HG02840 (cell line): ENCODE measurements at regions not wholly inside any gene's neighbourhood (a gene's known extent, or its start where the extent isn't known, plus 50 kb on each side); places are given as distances from the start of the nearest gene placed in this dataset.
"Not testable (repeated sequence)": the region's sequence is repeated elsewhere in the genome, so short reads cannot be mapped to it uniquely, and the experiment has no call there.

ENCODE experiments used
- ATAC-seq: cut with Tn5 transposase; IDR thresholded peaks from one replicate; pipeline ENCODE4 v1.9.1; 2021; ENCODE audit warnings: mild to moderate bottlenecking, moderate library complexity, moderate number of reproducible peaks; ENCODE audit not compliant: unreplicated experiment, low FRiP score

DNA sequence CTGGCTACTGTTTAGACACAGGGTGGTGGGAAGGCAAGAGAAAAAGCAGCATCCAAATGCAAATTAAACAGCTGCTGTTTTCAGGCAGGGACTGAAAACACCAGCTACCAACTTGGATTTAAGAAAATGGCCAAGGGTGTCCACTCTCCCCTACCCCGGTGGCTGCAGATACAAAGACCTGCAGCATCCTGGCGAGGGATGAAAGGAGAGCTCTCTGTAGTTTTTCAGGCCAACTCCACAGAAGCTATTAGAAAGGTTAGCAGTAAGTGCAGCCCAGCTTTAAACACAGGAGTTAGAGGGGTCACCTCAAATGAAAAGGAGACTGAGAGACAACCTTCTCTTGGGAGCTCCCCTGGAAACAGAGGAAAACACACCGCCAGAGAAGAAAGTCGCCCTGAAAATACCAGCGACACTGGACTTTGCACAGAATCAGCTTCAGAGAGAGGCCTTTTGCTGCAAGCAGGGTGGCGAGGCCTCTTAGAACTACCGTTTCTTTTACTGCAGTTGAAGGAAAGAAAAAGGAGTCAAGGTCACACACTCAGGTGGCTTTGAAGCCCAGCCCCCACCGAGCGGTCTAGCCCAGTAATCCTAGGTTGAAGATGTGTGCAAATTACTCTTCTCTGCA lies 74.4 kb upstream of the TIAM1 start:
- ATAC-seq: no peak

DNA sequence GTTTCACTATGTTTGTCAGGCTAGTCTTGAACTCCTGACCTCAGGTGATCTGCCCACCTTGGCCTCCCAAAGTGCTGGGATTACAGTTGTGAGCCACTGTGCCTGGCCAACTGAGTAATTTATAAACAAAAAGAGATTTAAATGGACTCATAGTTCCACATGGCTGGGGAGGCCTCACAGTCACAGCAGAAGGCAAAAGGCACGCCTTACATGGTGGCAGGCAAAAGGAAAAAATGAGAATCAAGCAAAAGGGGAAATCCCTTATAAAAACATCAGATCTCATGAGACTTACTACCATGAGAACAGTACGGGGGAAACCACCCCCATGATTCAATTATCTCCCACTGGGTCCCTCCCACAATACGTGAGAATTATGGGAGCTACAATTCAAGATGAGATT lies 73.2 kb upstream of the TIAM1 start:
- not testable (repeated sequence) for ATAC-seq

DNA sequence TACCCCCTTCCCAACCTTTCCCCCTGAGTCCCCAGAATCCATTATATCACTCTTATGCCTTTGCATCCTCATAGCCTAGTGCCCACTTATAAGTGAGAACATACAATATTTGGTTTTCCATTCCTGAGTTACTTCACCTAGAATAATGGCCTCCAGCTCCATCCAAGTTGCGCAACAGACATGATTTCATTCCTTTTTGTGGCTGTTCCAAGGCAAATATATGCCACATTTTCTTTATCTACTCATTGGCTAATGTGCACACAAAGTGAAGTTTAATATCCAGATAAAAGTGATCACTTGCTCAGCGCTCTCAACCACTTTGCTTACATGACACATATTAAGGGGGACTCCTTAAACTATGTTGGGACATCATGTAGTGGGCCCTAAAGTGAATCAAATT lies 72.4 kb upstream of the TIAM1 start:
- no peak for ATAC-seq

DNA sequence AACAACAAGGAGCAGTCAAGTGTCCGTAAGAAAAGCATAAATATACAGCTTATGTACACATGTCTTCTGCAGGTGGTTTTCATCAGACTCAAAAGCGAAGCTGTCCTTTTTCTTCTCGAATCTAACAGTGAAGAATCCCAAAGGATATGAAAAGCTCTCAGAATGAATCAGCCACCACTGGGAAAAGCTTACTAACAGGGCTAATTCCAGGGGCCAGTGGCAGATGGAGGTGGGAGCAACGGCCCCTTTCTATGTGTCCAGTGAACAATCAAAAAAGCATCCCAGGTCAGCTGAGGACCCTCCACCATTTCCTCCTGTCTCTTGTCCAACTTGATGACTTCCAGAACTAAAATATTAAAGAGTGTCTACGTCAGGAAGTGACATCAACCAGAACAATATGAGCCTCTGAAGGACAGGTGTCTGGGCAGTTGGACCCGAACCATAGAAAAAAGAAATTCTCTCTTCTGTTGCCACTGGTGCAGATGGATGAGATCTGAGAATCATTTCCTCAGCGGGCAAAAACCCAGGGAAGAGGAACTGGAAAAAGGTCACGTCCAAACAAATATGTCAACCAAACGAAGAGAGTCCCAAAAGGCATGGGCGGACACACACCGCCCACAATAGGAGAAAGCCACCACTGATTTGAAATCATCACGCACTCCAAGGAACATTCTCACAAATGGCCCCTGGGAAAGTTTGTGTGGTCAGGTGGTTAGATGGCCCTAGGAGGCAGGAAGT lies 70.4 kb upstream of the TIAM1 start:
- no peak for ATAC-seq

DNA sequence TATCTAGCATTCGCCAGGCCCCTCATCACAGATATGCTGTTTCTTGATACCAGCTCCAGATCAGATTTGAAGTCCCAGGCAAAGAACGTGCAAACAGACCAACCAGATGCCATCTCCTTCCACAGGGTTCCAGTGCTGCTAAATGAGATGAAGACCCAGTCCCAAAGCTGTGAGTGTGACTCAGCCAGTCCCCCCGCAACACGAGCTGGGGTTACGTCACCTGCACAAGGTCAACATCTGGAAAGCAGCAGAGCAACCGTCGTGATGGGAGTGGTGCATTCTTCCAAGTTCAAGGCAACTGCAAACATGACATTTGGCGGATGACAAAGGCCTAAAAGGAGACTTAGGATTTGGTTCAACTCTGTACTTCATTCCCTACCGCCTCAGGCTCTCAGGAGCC lies 69.6 kb upstream of the TIAM1 start:
- ATAC-seq: no peak

DNA sequence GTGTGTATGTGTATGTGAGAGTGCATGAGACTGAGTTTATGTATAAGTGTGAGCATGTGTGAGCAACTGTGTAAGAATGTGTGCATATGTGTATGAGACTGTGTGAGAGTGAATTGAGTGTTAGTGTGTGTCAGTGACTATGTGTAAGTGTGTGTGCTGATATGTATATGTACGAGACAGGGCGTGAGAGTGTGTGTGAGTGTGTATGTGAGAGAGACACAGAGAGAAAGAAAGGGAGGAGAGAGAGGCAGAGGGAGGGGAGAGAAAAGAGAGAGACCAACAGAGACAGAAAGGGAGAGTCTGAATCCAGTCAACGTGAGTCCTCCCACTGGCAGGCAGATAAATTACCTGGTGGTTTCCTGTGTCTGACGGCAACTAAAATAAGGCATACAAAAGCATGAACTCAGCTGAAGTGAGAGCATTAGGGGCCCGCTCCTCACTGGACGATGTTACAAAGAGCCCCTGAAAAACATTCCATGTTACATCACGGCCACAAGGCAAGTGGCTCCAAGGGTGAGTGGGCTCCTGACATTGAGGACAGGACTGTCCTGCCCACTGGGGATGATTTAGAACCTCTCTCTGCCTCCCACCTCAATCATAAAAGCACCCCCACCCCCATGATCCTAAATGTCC lies 66.6 kb upstream of the TIAM1 start:
- ATAC-seq: no peak

DNA sequence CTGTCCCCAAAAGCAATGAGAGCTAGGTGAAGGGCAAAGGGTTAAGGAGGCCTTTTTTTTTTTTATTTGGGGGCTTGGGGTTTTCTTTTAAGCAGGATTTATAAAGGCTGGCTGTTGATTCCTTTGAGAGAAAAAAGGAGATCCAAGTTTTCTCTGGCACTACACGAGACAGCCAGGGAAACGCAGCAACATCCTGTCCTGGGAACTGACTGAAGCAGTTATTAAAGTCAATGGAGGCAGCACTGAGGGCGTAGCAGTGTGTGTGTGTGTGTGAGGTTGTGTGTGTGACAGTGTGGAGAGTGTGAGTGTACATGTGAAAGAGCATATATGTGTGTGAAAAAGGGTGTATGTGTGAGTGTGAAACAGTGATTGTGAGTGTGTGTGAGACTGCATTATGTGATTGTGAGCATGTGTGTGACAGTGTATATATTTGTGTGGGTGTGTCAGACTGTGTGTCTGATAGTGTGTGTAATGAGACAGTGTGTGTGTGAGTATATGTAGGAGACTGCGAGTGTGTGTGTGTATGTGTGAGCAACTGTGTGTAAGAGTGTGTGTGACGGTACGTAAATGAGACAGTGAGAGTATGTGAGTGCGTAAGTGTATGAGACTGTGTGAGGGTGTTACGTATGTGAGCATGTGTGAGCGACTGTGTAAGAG lies 65.9 kb upstream of the TIAM1 start:
- ATAC-seq: no peak

DNA sequence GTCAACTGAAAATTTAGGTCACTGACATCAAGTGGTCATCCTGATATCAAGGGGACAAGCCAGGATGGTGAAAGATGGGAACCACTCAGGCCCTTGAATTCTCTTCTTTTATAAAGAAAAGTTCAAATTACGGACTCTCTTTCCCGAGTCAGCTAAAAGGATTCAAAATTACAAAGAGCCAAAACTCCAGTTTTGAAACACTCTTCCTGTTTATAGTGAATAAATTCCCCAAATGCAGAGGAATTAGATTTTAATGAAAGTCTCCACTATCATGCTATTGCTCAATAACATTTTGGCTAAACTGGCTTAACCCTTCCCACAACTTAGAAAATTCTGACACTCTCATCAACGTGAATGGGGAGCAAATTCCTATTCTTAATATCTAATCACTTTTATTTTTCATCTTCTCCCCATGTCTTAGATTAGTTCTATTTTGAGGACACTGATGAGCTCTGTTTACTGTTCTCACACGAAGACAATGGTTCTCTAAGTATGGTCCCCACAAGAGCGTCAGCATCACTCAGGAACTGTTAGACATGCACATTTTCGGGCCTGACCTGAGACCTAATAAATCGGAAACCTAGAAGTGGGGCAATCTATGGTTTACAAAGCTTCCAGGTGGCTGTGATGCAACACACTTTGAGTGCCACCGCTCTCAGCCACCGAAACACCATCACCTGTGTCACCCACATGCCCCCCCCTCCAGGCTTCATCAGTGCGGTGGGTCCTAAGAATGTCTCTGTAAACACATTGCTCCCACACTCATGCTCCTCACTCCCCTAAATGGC lies 64.4 kb upstream of the TIAM1 start:
- ATAC-seq: no peak

DNA sequence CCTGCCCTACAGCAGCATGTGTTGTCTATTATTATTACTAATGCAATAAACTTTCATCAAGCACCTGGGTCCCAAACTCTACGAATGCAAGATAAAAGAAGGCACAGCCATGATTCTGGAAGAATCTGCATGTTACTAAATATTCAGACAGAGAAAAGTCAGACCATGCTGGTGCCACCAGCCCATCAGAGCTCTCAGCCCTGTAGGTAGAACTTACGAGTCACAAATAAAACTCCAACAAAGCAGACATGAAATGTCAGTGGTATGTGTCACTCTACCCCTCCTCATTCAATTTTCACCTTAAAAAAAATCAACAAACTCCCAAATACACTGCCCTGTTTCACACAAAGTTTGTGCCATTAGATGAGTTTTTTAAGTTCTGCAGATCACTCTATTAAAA lies 62.4 kb upstream of the TIAM1 start:
- no peak for ATAC-seq

DNA sequence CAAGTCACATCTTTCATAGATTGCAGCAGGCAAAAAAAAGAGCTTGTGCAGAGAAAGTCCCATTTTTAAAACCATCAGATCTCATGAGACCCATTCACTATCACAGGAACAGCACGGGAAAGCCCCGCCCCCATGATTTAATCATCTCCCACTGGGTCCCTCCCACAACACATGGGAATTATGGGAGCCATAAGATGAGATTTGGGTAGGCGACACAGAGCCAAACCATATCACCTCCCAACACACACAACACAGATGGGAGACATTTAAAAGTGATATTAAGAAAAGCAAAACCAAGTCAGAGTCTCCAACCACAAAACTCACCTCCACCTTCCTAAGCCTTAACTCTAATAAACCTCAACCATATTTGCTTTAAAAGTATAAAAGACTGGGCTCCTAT lies 61.5 kb upstream of the TIAM1 start:
- no peak for ATAC-seq

DNA sequence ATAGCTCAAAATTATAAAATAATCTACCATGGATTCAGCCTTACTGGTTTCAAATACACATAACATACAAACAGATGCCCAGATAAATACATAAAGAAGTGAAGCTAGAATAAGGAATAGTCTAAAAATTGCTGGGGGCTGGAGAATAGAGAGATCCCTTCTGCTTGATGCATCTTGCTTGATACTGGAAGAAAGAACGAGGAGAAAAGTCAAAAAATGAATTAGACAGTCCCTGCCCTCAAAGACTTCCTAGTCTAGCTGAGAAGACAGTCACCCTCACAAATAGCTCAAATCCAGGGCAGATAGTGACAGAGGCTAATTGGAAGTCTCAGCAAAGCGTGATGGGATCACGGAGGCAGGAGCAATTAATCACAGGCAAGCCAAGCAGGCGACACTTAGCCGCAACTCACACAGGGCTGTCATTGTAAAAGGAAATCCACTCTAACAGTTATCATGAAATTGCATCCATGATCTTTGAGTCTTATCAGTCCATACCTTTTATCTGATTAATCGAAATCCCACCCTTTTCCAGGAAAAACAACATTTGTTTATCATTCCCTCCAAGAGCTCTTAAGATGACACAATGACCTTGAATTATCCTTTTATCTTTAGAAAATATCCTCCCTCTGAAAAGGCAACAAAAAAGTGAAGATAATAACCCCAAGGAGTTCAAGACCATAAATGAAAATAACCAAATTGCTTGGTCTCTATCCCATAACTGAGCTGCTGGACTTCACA lies 59.7 kb upstream of the TIAM1 start:
- no peak for ATAC-seq

DNA sequence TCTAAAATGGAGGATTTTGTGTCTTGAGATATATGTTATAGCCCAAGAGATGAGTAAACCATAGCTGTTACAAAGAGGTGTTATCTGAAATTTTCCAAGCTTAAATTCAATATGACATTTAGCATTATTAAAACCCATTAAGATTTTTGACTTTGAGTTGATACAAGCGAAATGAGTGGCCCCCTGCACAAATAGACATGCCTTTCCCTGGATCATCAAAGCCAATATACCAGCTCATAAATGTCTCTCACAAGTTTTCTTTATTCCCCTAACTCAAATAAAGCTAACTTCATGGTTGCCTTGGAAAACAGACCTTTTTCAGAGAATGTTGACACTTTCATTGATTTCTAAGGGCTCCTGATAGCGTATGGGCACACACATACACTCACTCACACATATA lies 55.5 kb upstream of the TIAM1 start:
- no peak for ATAC-seq

DNA sequence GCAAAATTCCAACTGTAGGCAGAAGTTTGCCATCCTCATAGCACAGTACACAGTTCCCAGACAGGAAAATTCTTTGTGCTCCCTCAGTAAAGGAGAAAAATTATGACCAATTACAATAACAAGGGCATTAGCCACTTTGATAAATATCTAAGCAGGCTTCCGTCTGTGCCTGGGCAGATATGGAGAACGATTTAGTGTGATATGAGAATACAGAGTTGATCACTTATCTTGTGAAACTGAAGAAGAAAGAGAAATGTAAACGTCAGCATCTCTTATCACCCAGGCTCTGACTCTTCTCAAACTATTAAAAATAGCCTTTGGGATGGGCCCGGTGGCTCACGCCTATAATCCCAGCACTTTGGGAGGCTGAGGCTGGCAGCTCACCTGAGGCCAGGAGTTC lies 54.5 kb upstream of the TIAM1 start:
- ATAC-seq: no peak

DNA sequence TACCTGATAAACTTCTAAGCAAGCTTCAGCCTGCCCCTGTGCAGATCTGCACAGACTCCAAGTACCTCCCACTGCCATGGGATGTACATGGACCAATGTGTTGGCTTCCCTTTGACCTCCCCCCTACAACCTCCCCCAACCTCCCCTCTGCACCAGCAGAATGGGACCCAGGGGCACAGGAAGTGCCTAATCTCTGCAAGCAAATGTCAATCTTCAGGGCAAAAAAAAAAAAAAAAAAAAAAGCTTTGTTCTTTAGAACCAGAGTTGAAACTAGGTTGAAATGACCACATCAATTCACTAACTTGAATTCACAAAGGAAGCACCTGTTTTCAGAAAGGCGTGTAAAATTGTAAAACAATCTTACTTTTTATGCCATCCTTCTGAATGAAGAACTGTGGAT lies 53.9 kb upstream of the TIAM1 start:
- no peak for ATAC-seq

DNA sequence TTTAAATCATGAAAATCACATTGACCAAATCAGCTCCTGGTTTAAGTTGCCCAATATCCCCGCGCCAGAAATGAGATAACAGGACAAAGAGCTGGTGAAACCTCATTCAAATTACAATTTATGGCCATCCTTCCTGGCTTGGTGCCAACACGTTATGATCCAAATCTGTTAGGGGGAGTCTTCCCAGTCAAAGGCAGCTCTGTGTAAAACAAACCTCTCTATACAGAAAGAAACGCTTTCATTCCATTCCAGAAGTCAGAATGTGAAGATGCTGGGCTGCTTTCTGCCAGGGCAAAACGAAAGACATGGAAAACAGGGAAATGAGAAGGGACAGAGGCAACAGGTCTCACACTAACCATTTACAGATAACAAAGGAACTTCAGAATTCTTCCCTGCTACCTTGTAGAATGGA lies 53.5 kb upstream of the TIAM1 start:
- ATAC-seq: no peak

DNA sequence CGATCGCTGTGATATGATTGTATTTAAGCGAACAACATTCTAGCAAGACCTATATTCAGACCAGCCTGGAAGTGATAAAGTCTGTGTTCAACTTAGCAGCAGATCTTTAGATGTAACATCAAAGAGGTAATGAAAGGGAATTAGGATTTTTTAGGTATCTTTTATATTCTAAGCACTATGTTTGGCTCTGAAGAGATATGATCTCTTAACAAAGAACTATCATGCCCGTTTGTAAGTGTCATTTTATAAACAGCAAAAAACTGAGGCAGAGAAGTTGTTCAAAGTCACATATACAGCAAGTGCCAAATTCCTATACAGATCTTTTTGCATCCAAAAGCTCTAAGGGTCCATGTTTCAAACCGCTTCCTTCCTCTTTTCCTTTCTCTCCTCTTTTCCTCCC lies 53.0 kb upstream of the TIAM1 start:
- ATAC-seq: no peak

DNA sequence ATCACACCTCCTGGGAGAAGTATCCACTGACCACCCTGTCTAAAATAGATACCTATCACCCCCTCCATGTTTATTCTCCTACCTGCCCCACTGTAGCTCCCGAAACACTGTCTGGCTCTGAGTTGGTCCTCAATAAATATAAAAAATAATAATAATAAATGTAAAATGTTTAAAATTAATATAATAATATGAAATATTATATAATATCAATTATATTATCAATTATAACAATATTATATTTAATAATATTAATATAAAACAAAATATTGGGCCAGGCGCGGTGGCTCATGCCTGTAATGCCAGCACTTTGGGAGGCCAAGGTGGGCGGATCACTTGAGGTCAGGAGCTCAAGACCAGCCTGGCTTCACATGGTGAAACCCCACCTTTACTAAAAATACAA lies 52.3 kb upstream of the TIAM1 start:
- no peak for ATAC-seq

DNA sequence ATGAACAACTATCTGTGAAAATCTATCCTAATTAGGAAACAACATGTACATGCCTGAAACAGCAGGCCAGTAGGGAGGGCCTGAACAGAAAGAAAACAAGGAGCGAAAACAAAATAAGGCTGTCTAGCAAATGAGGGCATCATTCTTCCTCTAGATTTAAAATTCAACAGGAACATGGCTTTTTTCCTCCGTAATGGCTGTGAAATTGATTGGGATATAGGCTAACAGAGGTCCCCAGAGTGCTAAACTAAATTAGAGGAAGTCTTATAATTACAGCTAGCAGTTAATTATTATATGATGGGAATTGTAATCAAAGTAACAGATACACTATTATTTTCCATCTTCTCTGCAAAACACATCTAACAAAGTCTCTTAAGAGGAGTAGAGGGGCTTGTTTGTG lies 51.7 kb upstream of the TIAM1 start:
- ATAC-seq: no peak

DNA sequence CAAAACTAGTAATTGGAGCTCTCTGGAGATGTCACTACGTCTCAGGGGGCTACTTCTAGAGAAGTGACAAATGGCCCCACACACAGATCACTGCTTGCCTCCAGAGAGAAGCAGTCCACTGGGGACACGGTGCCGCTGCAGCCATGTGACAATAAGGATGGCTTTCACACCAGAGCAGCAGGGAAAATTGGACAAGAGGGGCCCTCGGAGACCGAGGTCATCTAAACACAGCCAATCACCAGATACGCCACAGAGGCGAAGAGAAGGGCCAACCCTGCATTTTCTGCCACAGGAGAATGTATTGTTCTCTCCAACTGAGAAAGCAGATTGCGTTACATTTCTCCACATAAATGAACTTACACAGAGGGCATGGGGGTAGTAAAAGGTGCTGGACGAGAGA lies 51.2 kb upstream of the TIAM1 start:
- ATAC-seq: no peak

DNA sequence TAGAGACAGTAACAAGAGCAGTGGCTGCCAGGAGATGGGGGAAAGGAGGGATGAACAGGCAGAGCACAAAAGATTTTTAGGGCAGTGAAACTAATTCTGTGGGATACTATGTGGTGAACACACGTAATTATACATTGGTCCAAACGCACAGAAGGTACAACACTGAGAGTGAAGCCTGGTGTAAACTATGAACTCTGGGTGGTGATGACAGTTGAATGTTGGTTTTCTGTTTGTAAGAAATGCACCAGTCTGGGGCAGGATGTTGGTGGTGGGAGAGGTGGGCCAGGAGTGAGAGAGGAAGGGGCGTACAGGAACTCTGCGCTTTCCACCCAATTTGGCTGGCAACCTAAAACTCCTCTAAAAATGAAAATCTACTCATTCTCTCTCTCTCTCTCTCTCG lies 50.2 kb upstream of the TIAM1 start:
- no peak for ATAC-seq
